HepG2 (cell line): ENCODE measurements at regions not wholly inside any gene's neighbourhood (a gene's known extent, or its start where the extent isn't known, plus 50 kb on each side); places are given as distances from the start of the nearest gene placed in this dataset.

ENCODE experiments used
- CHCHD3 ChIP-seq: sonication (generic); formaldehyde crosslinking; IDR thresholded peaks from 2 replicates; pipeline ENCODE4 v1.8.0; 2022; ENCODE audit warnings: mild to moderate bottlenecking, missing genetic modification reagents, moderate library complexity
- GTF3A ChIP-seq: sonication (generic); formaldehyde crosslinking; conservative IDR thresholded peaks from 2 replicates; pipeline ENCODE4 v1.4.0; 2020; ENCODE audit warnings: mild to moderate bottlenecking, missing genetic modification reagents
- MYNN ChIP-seq: sonication (generic); formaldehyde crosslinking; IDR thresholded peaks from 2 replicates; pipeline ENCODE4 v1.4.0; 2020; ENCODE audit warnings: mild to moderate bottlenecking, low read depth, missing genetic modification reagents
- SP4 ChIP-seq: sonication (generic); formaldehyde crosslinking; IDR thresholded peaks from 2 replicates; pipeline ENCODE4 v1.8.1; 2023; ENCODE audit warnings: mild to moderate bottlenecking, missing genetic modification reagents
- ZNF670 ChIP-seq: sonication (generic); formaldehyde crosslinking; IDR thresholded peaks from 2 replicates; pipeline ENCODE4 v1.8.0; 2022; ENCODE audit warnings: mild to moderate bottlenecking, missing genetic modification reagents, borderline replicate concordance
- ZNF891 ChIP-seq: sonication (generic); formaldehyde crosslinking; IDR thresholded peaks from 2 replicates; pipeline ENCODE4 v1.5.0; 2020; ENCODE audit warnings: mild to moderate bottlenecking, missing genetic modification reagents
- TF ChIP-seq, protein P1 (sequence below): sonication (generic); formaldehyde crosslinking; IDR thresholded peaks from 2 replicates; pipeline ENCODE4 v1.5.0; 2020; ENCODE audit warnings: mild to moderate bottlenecking, missing genetic modification reagents, borderline replicate concordance
- TF ChIP-seq, protein P2 (sequence below): sonication (generic); formaldehyde crosslinking; IDR thresholded peaks from 2 replicates; pipeline ENCODE4 v1.4.0; 2020; ENCODE audit warnings: low read depth, mild to moderate bottlenecking, missing genetic modification reagents
- TF ChIP-seq, protein P3 (sequence below): sonication (generic); formaldehyde crosslinking; conservative IDR thresholded peaks from 2 replicates; pipeline ENCODE4 v1.4.0; 2020; ENCODE audit warnings: missing genetic modification reagents
- TF ChIP-seq, protein P4 (sequence below): IDR thresholded peaks from 2 replicates; pipeline ENCODE4 v1.6.1; 2016; ENCODE audit warnings: missing biosample characterization, missing genetic modification reagents, low read depth

DNA sequence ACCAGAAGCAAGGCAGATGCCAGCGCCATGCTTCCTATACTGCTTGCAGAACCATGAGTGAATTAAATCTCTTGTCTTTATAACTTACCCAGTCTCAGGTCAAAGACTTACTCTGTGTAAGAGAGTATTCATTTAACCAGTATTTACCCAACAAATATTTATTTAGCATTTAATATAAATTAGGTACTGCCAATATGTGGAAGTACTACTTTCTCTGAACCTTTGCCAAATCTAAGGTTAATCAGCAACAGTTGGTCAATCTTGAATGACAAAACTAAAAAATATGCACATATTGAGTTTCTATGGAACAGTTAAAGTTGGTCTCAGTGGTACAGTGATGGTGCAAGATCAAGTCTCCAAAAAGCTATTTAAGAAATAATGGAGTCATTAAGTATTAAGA lies 155.9 kb upstream of the CCNG1 start (continued):
- TF ChIP-seq, protein P1, sequence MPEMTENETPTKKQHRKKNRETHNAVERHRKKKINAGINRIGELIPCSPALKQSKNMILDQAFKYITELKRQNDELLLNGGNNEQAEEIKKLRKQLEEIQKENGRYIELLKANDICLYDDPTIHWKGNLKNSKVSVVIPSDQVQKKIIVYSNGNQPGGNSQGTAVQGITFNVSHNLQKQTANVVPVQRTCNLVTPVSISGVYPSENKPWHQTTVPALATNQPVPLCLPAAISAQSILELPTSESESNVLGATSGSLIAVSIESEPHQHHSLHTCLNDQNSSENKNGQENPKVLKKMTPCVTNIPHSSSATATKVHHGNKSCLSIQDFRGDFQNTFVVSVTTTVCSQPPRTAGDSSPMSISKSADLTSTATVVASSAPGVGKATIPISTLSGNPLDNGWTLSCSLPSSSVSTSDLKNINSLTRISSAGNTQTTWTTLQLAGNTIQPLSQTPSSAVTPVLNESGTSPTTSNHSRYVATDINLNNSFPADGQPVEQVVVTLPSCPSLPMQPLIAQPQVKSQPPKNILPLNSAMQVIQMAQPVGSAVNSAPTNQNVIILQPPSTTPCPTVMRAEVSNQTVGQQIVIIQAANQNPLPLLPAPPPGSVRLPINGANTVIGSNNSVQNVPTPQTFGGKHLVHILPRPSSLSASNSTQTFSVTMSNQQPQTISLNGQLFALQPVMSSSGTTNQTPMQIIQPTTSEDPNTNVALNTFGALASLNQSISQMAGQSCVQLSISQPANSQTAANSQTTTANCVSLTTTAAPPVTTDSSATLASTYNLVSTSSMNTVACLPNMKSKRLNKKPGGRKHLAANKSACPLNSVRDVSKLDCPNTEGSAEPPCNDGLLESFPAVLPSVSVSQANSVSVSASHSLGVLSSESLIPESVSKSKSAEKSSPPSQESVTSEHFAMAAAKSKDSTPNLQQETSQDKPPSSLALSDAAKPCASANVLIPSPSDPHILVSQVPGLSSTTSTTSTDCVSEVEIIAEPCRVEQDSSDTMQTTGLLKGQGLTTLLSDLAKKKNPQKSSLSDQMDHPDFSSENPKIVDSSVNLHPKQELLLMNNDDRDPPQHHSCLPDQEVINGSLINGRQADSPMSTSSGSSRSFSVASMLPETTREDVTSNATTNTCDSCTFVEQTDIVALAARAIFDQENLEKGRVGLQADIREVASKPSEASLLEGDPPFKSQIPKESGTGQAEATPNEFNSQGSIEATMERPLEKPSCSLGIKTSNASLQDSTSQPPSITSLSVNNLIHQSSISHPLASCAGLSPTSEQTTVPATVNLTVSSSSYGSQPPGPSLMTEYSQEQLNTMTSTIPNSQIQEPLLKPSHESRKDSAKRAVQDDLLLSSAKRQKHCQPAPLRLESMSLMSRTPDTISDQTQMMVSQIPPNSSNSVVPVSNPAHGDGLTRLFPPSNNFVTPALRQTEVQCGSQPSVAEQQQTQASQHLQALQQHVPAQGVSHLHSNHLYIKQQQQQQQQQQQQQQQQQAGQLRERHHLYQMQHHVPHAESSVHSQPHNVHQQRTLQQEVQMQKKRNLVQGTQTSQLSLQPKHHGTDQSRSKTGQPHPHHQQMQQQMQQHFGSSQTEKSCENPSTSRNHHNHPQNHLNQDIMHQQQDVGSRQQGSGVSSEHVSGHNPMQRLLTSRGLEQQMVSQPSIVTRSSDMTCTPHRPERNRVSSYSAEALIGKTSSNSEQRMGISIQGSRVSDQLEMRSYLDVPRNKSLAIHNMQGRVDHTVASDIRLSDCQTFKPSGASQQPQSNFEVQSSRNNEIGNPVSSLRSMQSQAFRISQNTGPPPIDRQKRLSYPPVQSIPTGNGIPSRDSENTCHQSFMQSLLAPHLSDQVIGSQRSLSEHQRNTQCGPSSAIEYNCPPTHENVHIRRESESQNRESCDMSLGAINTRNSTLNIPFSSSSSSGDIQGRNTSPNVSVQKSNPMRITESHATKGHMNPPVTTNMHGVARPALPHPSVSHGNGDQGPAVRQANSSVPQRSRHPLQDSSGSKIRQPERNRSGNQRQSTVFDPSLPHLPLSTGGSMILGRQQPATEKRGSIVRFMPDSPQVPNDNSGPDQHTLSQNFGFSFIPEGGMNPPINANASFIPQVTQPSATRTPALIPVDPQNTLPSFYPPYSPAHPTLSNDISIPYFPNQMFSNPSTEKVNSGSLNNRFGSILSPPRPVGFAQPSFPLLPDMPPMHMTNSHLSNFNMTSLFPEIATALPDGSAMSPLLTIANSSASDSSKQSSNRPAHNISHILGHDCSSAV (CRISPR knock-in tag) = no peak
- TF ChIP-seq, protein P2, sequence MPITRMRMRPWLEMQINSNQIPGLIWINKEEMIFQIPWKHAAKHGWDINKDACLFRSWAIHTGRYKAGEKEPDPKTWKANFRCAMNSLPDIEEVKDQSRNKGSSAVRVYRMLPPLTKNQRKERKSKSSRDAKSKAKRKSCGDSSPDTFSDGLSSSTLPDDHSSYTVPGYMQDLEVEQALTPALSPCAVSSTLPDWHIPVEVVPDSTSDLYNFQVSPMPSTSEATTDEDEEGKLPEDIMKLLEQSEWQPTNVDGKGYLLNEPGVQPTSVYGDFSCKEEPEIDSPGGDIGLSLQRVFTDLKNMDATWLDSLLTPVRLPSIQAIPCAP = no peak
- no peak for TF ChIP-seq SP4 (CRISPR knock-in tag)
- no peak for TF ChIP-seq ZNF670 (CRISPR knock-in tag)
- no peak for TF ChIP-seq ZNF891 (CRISPR knock-in tag)
- TF ChIP-seq, protein P3, sequence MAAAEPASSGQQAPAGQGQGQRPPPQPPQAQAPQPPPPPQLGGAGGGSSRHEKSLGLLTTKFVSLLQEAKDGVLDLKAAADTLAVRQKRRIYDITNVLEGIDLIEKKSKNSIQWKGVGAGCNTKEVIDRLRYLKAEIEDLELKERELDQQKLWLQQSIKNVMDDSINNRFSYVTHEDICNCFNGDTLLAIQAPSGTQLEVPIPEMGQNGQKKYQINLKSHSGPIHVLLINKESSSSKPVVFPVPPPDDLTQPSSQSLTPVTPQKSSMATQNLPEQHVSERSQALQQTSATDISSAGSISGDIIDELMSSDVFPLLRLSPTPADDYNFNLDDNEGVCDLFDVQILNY = no peak
- TF ChIP-seq, protein P4, sequence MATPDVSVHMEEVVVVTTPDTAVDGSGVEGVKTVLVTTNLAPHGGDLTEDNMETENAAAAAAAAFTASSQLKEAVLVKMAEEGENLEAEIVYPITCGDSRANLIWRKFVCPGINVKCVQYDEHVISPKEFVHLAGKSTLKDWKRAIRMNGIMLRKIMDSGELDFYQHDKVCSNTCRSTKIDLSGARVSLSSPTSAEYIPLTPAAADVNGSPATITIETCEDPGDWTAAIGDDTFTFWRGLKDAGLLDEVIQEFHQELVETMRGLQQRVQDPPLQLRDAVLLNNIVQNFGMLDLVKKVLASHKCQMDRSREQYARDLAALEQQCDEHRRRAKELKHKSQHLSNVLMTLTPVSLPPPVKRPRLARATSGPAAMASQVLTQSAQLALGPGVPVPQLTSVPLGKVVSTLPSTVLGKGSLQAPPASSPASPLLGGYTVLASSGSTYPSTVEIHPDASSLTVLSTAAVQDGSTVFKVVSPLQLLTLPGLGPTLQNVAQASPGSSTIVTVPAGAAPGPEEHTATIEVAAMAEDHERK = no peak
- TF ChIP-seq GTF3A = no peak
- TF ChIP-seq CHCHD3 (CRISPR knock-in tag) = no peak
- TF ChIP-seq MYNN (CRISPR knock-in tag) = no peak
- TF ChIP-seq, all 625 proteins: peak for 0
